ENCODE measurements at regions not wholly inside any gene's neighbourhood (a gene's known extent, or its start where the extent isn't known, plus 50 kb on each side); places are given as distances from the start of the nearest gene placed in this dataset.

GRCh38 chr14:86987966-86988365, 1005.0 kb downstream of the GALC start:
- TF ChIP-seq POLR2A (IDR thresholded peaks at IDR 0.05): no peak
- no peak for TF ChIP-seq CTCF (IDR thresholded peaks at IDR 0.05)

Measured in right lobe of liver (tissue), 4 donors.